ENCODE measurements at regions not wholly inside any gene's neighbourhood (a gene's known extent, or its start where the extent isn't known, plus 50 kb on each side); places are given as distances from the start of the nearest gene placed in this dataset.

DNA sequence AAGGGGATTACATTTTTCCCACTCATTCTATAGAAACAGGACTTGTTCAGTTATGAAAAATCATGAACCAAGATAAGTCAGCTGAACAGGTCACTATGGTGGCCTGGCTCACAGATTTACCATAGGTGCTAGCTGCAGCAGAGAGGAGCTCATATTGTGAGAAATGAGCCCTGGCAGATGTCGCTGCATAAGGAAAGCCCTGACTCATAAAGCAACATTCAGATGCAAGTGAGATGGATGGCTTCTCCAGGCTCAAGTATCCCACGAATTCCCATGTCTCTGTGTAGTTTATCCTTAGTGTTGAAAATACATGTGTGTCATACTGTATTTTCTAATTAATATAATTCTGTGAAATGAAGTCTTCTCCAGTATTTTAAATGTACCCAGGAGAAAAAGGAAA is 115.0 kb upstream of the LHCGR start:
- no peak for TF ChIP-seq ZNF274 (IDR thresholded peaks at IDR 0.05; ENCODE audit: low read depth, low read length)
- no peak for TF ChIP-seq YY1 (IDR thresholded peaks at IDR 0.05; ENCODE audit: insufficient read depth, insufficient read length)
- no peak for TF ChIP-seq SUZ12 (IDR thresholded peaks at IDR 0.05; ENCODE audit: extremely low read depth, insufficient read depth, insufficient read length)

Measured in NT2/D1 (cell line).